ENCODE measurements at regions not wholly inside any gene's neighbourhood (a gene's known extent, or its start where the extent isn't known, plus 50 kb on each side); places are given as distances from the start of the nearest gene placed in this dataset.

GRCh38 chr16:5549802-5550201 is 452.2 kb upstream of the EEF2KMT start:
- no peak for DNase-seq (ENCODE audit: low read depth)
- no peak for TF ChIP-seq POLR2A (IDR thresholded peaks at IDR 0.05; ENCODE audit: extremely low read depth, insufficient read length)
- TF ChIP-seq MAX (IDR thresholded peaks at IDR 0.05; ENCODE audit: low read depth, low read length): no peak
- TF ChIP-seq CTCF (IDR thresholded peaks at IDR 0.05; ENCODE audit: low read depth, low read length): no peak
- no peak for TF ChIP-seq MYC (IDR thresholded peaks at IDR 0.05; ENCODE audit: low read depth, low read length)
- H3K4me3 ChIP-seq (ENCODE audit: low read depth, low read length): no peak overlapping the region

- H3K4me3 ChIP-seq (ENCODE audit: low read depth, low read length): no peak overlapping the region
- no peak for DNase-seq (ENCODE audit: low read depth)
- TF ChIP-seq MYC (IDR thresholded peaks at IDR 0.05; ENCODE audit: low read depth, low read length): no peak
- no peak for TF ChIP-seq POLR2A (IDR thresholded peaks at IDR 0.05; ENCODE audit: extremely low read depth, insufficient read length)
- no peak for TF ChIP-seq MAX (IDR thresholded peaks at IDR 0.05; ENCODE audit: low read depth, low read length)
These were observed 443.8 kb upstream of the EEF2KMT start for GRCh38 chr16:5541356-5541755.

- TF ChIP-seq POLR2A (IDR thresholded peaks at IDR 0.05; ENCODE audit: extremely low read depth, insufficient read length): no peak
- no peak for TF ChIP-seq CTCF (IDR thresholded peaks at IDR 0.05; ENCODE audit: low read depth, low read length)
- no peak for TF ChIP-seq MAX (IDR thresholded peaks at IDR 0.05; ENCODE audit: low read depth, low read length)
- TF ChIP-seq MYC (IDR thresholded peaks at IDR 0.05; ENCODE audit: low read depth, low read length): no peak
- DNase-seq (ENCODE audit: low read depth): no peak
- no peak overlapping the region for H3K4me3 ChIP-seq (ENCODE audit: low read depth, low read length)
These were observed 439.8 kb upstream of the EEF2KMT start for GRCh38 chr16:5537347-5537746.

GRCh38 chr16:5533321-5533888 is 435.8 kb upstream of the EEF2KMT start:
- no peak for DNase-seq (ENCODE audit: low read depth)

GRCh38 chr16:5527817-5528216 is 430.2 kb upstream of the EEF2KMT start:
- TF ChIP-seq MAX (IDR thresholded peaks at IDR 0.05; ENCODE audit: low read depth, low read length) (no peak), MYC (IDR thresholded peaks at IDR 0.05; ENCODE audit: low read depth, low read length) (no peak), POLR2A (IDR thresholded peaks at IDR 0.05; ENCODE audit: extremely low read depth, insufficient read length) (no peak), CTCF (IDR thresholded peaks at IDR 0.05; ENCODE audit: low read depth, low read length) (no peak)
- no peak overlapping the region for H3K4me3 ChIP-seq (ENCODE audit: low read depth, low read length)
- no peak for DNase-seq (ENCODE audit: low read depth)

More at GRCh38 chr16:5533321-5533888, 435.8 kb upstream of the EEF2KMT start:
- no peak for TF ChIP-seq CTCF (IDR thresholded peaks at IDR 0.05; ENCODE audit: low read depth, low read length)
- TF ChIP-seq MAX (IDR thresholded peaks at IDR 0.05; ENCODE audit: low read depth, low read length): no peak
- TF ChIP-seq MYC (IDR thresholded peaks at IDR 0.05; ENCODE audit: low read depth, low read length): no peak
- no peak for TF ChIP-seq POLR2A (IDR thresholded peaks at IDR 0.05; ENCODE audit: extremely low read depth, insufficient read length)
- no peak overlapping the region for H3K4me3 ChIP-seq (ENCODE audit: low read depth, low read length)

- DNase-seq (ENCODE audit: low read depth): no peak
- H3K4me3 ChIP-seq (ENCODE audit: low read depth, low read length): no peak overlapping the region
- TF ChIP-seq MYC (IDR thresholded peaks at IDR 0.05; ENCODE audit: low read depth, low read length) (no peak), MAX (IDR thresholded peaks at IDR 0.05; ENCODE audit: low read depth, low read length) (no peak), CTCF (IDR thresholded peaks at IDR 0.05; ENCODE audit: low read depth, low read length) (no peak), POLR2A (IDR thresholded peaks at IDR 0.05; ENCODE audit: extremely low read depth, insufficient read length) (no peak)
These were observed 429.2 kb upstream of the EEF2KMT start for GRCh38 chr16:5526826-5527225.
